ENCODE measurements at regions not wholly inside any gene's neighbourhood (a gene's known extent, or its start where the extent isn't known, plus 50 kb on each side); places are given as distances from the start of the nearest gene placed in this dataset.

DNA sequence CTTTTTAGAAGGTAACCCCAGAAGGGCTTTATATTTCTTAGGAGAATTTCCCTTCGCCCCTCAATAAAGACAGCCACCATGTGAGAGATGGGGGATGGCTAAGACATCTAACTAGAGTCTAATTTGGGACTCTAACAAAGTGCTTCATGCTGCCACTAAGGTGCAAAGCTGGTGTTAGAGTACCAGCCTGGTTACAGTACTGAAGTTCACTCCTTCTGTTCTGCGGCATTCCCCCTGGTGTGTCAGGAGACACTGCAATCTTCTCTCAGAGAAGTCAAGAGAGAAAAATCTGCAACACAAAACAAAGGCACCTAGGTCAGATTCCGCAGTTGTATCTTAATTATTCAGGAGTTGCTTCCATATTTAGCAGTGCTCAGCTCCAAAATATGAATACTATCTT, 603.0 kb upstream of the CADM1 start:
- TF ChIP-seq, protein P1, sequence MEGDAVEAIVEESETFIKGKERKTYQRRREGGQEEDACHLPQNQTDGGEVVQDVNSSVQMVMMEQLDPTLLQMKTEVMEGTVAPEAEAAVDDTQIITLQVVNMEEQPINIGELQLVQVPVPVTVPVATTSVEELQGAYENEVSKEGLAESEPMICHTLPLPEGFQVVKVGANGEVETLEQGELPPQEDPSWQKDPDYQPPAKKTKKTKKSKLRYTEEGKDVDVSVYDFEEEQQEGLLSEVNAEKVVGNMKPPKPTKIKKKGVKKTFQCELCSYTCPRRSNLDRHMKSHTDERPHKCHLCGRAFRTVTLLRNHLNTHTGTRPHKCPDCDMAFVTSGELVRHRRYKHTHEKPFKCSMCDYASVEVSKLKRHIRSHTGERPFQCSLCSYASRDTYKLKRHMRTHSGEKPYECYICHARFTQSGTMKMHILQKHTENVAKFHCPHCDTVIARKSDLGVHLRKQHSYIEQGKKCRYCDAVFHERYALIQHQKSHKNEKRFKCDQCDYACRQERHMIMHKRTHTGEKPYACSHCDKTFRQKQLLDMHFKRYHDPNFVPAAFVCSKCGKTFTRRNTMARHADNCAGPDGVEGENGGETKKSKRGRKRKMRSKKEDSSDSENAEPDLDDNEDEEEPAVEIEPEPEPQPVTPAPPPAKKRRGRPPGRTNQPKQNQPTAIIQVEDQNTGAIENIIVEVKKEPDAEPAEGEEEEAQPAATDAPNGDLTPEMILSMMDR (conservative IDR thresholded peaks at IDR 0.05; ENCODE audit: control insufficient read depth, insufficient read depth, low read depth, low read length): no peak
- no peak overlapping the region for H3K4me3 ChIP-seq (ENCODE audit: control insufficient read depth, low read depth, low read length)
- no peak for DNase-seq (ENCODE audit: low read depth)

DNA sequence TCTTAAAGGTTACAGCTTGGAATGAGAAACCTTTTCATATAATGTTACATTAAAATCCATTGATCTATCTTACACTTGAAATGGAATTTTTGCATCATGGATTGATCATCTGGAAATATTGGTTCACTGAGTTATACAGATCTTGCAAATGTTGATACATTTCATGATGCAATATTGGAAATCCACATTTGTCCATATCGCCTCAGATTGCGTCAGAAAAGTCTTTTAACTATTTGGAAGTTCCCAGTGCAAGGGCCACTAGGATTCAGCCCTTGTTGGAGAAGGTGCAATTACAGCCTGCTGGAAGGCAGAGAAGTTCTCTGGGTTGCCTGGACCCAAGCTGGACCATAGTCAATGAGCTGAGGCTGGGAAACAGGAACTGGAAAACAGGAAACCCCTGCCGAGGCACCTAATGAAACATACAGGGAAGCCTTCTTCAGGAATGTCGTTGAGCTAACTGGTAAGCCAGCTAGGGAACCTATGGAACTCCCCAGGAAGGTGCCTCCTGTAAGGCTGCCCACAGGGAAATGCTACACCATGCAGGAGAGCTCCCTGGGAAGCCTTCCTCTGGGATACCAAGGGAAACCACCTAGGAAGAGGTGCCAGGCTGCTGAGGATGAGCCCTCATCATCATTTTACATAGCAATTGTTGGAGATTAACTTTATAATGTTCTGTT, 600.4 kb upstream of the CADM1 start:
- no peak overlapping the region for H3K4me3 ChIP-seq (ENCODE audit: control insufficient read depth, low read depth, low read length)
- no peak for DNase-seq (ENCODE audit: low read depth)
- TF ChIP-seq, protein P1 (conservative IDR thresholded peaks at IDR 0.05; ENCODE audit: control insufficient read depth, insufficient read depth, low read depth, low read length): no peak

DNA sequence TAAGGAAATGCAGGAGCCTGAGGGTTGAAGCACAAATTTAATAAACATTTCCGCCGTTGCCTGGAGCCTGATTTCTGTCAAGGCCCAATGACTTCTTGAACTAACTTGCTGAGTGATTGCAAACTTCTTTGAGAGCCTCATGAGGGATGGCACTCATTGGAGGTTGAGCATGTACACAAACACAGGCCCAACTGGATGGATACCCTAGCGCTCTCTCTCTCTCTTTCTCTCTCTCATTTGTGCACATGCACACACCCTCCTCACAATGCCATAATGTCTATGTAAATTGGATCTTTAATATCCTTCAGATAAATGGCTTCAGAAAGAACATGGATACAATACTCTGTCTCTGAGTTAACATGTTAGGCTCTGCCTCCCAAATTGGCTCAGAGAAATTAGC, 597.7 kb upstream of the CADM1 start:
- TF ChIP-seq, protein P1 (conservative IDR thresholded peaks at IDR 0.05; ENCODE audit: control insufficient read depth, insufficient read depth, low read depth, low read length): no peak
- H3K4me3 ChIP-seq (ENCODE audit: control insufficient read depth, low read depth, low read length): no peak overlapping the region
- no peak for DNase-seq (ENCODE audit: low read depth)

DNA sequence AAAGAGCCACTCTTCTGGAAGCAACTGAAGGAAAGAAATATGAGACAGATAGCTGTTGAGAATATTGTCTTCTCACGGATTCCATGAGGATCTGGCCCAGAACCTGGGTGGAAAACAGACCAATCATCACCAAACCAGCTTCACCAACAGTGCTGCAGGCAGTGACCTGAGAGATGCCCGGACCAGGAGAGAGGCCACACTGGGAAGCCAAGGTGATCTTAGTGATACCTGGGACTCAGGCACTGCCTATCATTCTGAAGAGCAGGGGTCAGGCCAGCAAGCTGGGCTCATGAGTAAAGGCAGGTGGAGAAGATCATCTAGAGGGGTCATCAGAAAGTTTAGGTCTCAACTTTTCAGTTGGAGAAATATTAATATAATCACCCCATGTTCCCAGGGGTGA, 595.8 kb upstream of the CADM1 start:
- TF ChIP-seq, protein P1 (conservative IDR thresholded peaks at IDR 0.05; ENCODE audit: control insufficient read depth, insufficient read depth, low read depth, low read length): no peak
- DNase-seq (ENCODE audit: low read depth): no peak
- H3K4me3 ChIP-seq (ENCODE audit: control insufficient read depth, low read depth, low read length): no peak overlapping the region

DNA sequence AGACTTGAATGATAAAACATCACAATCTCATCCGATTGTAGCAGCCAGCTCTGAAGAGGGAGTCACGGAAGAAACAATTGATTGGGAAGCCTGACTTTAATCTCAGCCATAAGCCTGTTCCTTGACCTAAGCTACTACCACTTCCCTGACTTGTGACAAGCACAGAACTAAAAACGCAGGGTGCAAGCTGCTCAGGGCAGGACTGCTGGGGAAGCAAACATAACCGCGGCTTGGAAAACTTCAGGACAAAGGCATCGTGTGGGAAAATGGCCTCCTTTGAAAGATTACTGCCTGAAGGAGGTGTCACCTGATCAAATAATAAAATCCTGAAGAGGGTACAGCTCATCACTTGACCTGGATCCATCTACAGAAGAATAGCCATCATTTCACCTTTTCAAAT, 595.3 kb upstream of the CADM1 start:
- H3K4me3 ChIP-seq (ENCODE audit: control insufficient read depth, low read depth, low read length): no peak overlapping the region
- DNase-seq (ENCODE audit: low read depth): no peak
- TF ChIP-seq, protein P1 (conservative IDR thresholded peaks at IDR 0.05; ENCODE audit: control insufficient read depth, insufficient read depth, low read depth, low read length): no peak

DNA sequence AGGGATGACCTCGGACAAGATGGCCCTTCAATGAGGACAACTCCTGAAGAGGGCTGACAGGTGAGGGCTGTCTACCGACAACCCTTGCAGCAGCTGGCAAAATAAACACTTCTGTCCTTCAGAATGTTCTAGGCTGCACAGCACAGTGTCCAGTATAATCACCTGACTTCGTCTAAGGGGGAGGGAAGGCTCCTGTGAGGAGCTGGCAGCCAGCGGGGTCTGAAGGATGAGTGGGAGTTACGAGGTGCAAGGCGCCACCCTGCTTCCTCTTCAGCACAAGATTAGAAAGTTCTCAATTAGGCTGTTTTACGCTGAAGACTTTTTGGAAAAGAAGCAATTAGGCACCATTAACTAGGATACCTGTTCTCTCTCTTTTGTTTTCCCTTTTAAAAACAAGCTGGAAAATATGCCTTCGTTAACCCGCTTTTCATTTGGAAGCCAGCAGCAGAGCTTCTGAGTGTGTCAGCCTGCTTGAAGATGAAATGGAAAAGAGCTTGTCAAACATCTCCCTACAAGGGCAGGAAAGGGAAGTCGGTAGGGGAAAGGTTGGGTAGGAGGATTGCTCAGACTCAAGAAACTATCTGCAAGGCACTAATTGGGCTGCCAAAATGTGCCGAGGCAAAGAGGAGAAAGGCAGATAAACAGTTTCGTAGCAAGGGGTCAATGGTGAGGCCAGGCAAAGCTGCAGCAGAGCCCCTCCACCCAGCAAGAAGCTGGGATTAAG, 592.2 kb upstream of the CADM1 start:
- H3K4me3 ChIP-seq (ENCODE audit: control insufficient read depth, low read depth, low read length): no peak overlapping the region
- DNase-seq (ENCODE audit: low read depth): no peak
- TF ChIP-seq, protein P1 (conservative IDR thresholded peaks at IDR 0.05; ENCODE audit: control insufficient read depth, insufficient read depth, low read depth, low read length): no peak

All from fibroblast of mammary gland (primary cell).